Liver (tissue), 8 donors: ENCODE measurements at regions not wholly inside any gene's neighbourhood (a gene's known extent, or its start where the extent isn't known, plus 50 kb on each side); places are given as distances from the start of the nearest gene placed in this dataset.

Experiments used
- DNase-seq: peaks from one replicate; pipeline ENCODE4 v3.0.0-alpha.2; 2017; ENCODE audit warnings: low spot score
- H3K27ac ChIP-seq, 2 donors: one replicate each; pipeline ENCODE4 v1.7.0; 2013; ENCODE audit warnings: inconsistent platforms in 2 of 2, low read length in 2 of 2, control low read depth in 1 of 2, low read depth in 1 of 2, mild to moderate bottlenecking in 1 of 2
- H3K27me3 ChIP-seq, 4 donors: one replicate each; pipeline versions ENCODE4 v1.6.1 to v1.7.0; 2013; ENCODE audit warnings: low read length in 3 of 4, inconsistent platforms in 1 of 4, mild to moderate bottlenecking in 1 of 4, moderate library complexity in 1 of 4; ENCODE audit not compliant: control insufficient read depth in 4 of 4, insufficient read depth in 4 of 4
- H3K36me3 ChIP-seq, 4 donors: one replicate each; pipeline versions ENCODE4 v1.6.1 to v1.7.0; 2013; ENCODE audit warnings: low read length in 3 of 4, mild to moderate bottlenecking in 3 of 4, low read depth in 1 of 4, moderate library complexity in 1 of 4; ENCODE audit not compliant: control insufficient read depth in 4 of 4, insufficient read depth in 3 of 4
- H3K4me1 ChIP-seq, 4 donors: one replicate each; pipeline versions ENCODE4 v1.6.1 to v1.7.0; 2013; ENCODE audit warnings: low read length in 3 of 4, mild to moderate bottlenecking in 3 of 4, moderate library complexity in 1 of 4; ENCODE audit not compliant: control insufficient read depth in 4 of 4, insufficient read depth in 4 of 4
- H3K4me3 ChIP-seq, 3 donors: one replicate each; pipeline versions ENCODE4 v1.6.1 to v1.7.0; 2013; ENCODE audit warnings: low read length in 3 of 3, control low read depth in 1 of 3, low read depth in 1 of 3, mild to moderate bottlenecking in 1 of 3
- H3K9ac ChIP-seq, 2 donors: one replicate each; pipeline ENCODE4 v1.7.0; 2013; ENCODE audit warnings: low read length in 2 of 2, mild to moderate bottlenecking in 2 of 2, moderate library complexity in 2 of 2, control low read depth in 1 of 2, low read depth in 1 of 2
- H3K9me3 ChIP-seq, 4 donors: one replicate each; pipeline versions ENCODE4 v1.6.1 to v1.7.0; 2013; ENCODE audit warnings: low read length in 3 of 4; ENCODE audit not compliant: control insufficient read depth in 4 of 4
- EGR1 ChIP-seq, 2 donors: IDR thresholded peaks; 2 replicates each; pipeline ENCODE4 v1.6.1; 2016 to 2018; ENCODE audit warnings: antibody characterized with exemption in 2 of 2, low read depth in 2 of 2
- GABPA ChIP-seq, 2 donors: IDR thresholded peaks in 1 of 2; conservative IDR thresholded peaks in 1 of 2; 2 replicates each; pipeline ENCODE4 v1.6.1; 2016; ENCODE audit warnings: antibody characterized with exemption in 2 of 2, mild to moderate bottlenecking in 1 of 2, moderate library complexity in 1 of 2
- NR2F2 ChIP-seq: IDR thresholded peaks from 2 replicates; pipeline ENCODE4 v1.6.1; 2016; ENCODE audit warnings: antibody characterized with exemption
- RAD21 ChIP-seq, 2 donors: IDR thresholded peaks; 2 replicates each; pipeline ENCODE4 v1.6.1; 2016; ENCODE audit warnings: antibody characterized with exemption in 2 of 2, mild to moderate bottlenecking in 2 of 2
- YY1 ChIP-seq: IDR thresholded peaks from 2 replicates; pipeline ENCODE4 v1.6.1; 2016; ENCODE audit warnings: antibody characterized with exemption, mild to moderate bottlenecking
- WGBS: extraction: QIAGEN DNeasy Blood & Tissue Kit; methylation state at CpG from one replicate; pipeline ENCODE4 v1.1.7; 2013; 5-methylcytosine and 5-hydroxymethylcytosine counted together
- TF ChIP-seq, protein P1 (sequence below): IDR thresholded peaks from 2 replicates; pipeline ENCODE4 v1.6.1; 2016; ENCODE audit warnings: antibody characterized with exemption
- TF ChIP-seq, protein P2 (sequence below): fragments of 150-350 bp; IDR thresholded peaks from 2 replicates; pipeline ENCODE4 v1.5.1; 2017; ENCODE audit warnings: improper control_type of control experiment, low read depth, low read length; ENCODE audit not compliant: missing input control
- TF ChIP-seq, protein P3 (sequence below): IDR thresholded peaks from 2 replicates; pipeline ENCODE4 v1.6.1; 2016; ENCODE audit warnings: antibody characterized with exemption, mild to moderate bottlenecking
- TF ChIP-seq, protein P4 (sequence below): IDR thresholded peaks from 2 replicates; pipeline ENCODE4 v1.6.1; 2016; ENCODE audit warnings: antibody characterized with exemption
- donor health status: healthy.
- donor health status: healthy.
- donor health status: healthy.
- donor health status: healthy.
- donor health status: healthy.

DNA sequence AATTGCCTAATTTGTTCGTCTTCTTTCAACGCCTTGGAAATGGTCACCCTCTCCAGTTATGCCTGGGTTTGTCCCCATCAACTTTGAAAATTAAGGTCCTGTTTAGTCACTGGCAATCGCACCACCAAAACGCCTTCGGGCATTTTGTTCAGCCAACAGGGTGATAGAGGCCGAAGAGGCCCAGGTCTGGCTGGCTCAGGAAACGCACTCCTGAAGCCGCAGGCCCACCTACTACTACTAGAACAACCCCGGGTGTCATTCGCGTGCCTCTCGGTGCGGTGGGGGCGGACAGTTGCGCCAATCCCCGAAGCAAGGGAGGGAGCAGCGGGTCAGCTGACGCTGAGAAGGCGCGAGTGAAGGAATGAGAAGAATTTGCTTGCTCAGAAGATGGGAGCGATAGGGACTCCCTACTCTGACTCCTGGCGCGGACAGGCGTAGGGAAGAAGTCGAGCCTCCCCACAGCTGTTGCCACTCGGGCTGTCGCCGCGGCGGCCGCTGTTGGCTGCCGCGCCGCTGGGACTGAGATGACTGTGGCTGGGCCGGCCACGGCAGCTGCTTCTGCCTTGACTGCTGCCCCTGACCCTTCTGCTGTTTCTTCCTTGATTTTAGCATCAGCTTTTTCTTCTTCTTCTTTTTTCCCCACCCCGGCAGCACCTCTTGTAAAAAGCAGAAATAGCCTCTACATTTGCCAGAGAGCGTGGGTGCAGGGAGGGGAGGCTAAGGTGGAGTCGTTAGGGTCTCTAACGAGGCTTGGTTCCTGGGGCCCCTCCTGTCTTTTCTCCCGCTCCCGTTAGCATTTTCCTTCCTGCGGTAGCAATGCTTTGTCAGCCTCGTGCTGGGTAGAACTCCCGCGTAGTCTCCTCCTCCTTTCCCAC lies 387.6 kb downstream of the FIGN start:
- Histone ChIP-seq H3K36me3 (no peaks in the 10 kb centered on the region), H3K4me1 (peaks cover 0 to 9% (median 3%) of the 10 kb centered on the region in 4 donors), H3K4me3 (peak overlapping the region in 2 of 3 donors; percentile 2 to 34), H3K27me3 (no peaks in the 10 kb centered on the region), H3K9ac (no peak overlapping the region), H3K9me3 (no peaks in the 10 kb centered on the region), H3K27ac (peak overlapping the region; percentile 46 to 56)
- DNase-seq = peak; percentile 43
- 24% methylated on average over 46 of the region's 46 CpGs for WGBS
- peak in 1 of 2 donors; percentile 14 for TF ChIP-seq RAD21 (IDR thresholded peaks at IDR 0.05)
- TF ChIP-seq YY1 = peak; percentile 15
- TF ChIP-seq, protein P1, sequence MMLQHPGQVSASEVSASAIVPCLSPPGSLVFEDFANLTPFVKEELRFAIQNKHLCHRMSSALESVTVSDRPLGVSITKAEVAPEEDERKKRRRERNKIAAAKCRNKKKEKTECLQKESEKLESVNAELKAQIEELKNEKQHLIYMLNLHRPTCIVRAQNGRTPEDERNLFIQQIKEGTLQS = no peak
- TF ChIP-seq EGR1 (IDR thresholded peaks at IDR 0.05; ENCODE audit: low read depth in 2 of 2) = no peak
- peak; percentile 22 for TF ChIP-seq NR2F2

DNA sequence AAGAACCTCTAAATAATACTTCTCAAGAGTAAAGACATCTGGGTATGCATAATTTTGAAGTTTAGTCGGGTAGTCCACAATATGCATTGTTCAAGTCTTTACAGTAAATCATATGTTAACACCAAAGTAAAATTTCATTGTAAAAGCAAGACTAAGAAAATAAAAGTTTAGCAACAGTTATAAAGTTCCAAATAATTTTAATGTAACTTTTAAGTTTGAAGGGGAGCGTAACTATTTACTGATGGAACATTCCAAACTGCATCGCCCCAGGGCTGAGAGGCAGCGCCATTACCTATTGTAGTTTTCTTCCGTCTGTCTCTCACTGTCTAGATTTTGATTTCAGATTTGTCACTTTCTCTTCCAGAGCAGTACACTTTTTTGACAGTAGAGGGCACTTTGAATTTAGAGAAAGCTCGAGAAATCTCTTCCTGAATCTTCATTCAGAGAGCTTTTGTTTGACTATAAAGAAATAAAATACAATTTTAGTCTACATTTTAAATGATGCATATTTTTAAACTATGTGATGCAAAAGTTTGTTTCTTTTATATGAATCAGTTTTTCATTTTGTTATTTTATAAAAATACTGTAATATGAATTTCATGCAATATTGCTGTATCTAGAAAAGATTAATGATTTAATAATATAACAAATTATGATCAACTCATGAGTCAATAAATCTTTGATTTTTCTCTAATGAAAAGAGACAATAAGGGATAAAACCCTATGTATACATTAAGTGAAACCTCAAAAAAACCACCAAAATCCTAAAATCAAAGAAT lies 389.8 kb downstream of the FIGN start:
- TF ChIP-seq RAD21 (IDR thresholded peaks at IDR 0.05) (peak; percentile 85 to 86), GABPA (IDR thresholded peaks at IDR 0.05 in 1 of 2, conservative IDR thresholded peaks at IDR 0.05 in 1 of 2) (no peak), YY1 (peak; percentile 36)
- TF ChIP-seq, protein P2, sequence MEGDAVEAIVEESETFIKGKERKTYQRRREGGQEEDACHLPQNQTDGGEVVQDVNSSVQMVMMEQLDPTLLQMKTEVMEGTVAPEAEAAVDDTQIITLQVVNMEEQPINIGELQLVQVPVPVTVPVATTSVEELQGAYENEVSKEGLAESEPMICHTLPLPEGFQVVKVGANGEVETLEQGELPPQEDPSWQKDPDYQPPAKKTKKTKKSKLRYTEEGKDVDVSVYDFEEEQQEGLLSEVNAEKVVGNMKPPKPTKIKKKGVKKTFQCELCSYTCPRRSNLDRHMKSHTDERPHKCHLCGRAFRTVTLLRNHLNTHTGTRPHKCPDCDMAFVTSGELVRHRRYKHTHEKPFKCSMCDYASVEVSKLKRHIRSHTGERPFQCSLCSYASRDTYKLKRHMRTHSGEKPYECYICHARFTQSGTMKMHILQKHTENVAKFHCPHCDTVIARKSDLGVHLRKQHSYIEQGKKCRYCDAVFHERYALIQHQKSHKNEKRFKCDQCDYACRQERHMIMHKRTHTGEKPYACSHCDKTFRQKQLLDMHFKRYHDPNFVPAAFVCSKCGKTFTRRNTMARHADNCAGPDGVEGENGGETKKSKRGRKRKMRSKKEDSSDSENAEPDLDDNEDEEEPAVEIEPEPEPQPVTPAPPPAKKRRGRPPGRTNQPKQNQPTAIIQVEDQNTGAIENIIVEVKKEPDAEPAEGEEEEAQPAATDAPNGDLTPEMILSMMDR = peak; percentile 79
- Histone ChIP-seq H3K4me1 (peaks cover 0 to 9% (median 3%) of the 10 kb centered on the region in 4 donors), H3K36me3 (no peaks in the 10 kb centered on the region), H3K27me3 (no peaks in the 10 kb centered on the region), H3K4me3 (no peak overlapping the region), H3K9me3 (no peaks in the 10 kb centered on the region), H3K9ac (no peak overlapping the region), H3K27ac (no peak overlapping the region)
- WGBS = 6% methylated on average over 6 of the region's 6 CpGs
- DNase-seq = no peak

DNA sequence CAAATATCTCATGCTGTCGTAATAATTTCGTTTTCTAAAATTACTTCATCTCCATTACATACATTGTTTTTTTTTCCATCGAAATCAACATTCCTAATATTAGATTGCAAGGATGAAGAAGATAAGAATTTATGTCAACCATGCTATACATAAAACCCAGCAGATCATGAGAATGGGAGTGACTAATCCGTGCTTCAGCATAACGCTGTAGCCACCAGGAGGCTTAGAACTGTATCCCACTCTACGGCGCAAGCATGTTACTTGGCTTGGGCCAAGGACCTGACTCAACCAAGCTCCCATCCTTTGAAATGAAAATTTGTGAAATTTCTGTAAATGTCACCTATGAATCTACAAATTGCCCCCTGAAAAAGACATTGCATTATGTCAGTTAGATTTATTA lies 392.5 kb downstream of the FIGN start:
- no peaks in the 10 kb centered on the region for H3K9me3 ChIP-seq
- WGBS = 90% methylated on average over 7 of the region's 7 CpGs
- H3K9ac ChIP-seq = no peak overlapping the region
- TF ChIP-seq, protein P3, sequence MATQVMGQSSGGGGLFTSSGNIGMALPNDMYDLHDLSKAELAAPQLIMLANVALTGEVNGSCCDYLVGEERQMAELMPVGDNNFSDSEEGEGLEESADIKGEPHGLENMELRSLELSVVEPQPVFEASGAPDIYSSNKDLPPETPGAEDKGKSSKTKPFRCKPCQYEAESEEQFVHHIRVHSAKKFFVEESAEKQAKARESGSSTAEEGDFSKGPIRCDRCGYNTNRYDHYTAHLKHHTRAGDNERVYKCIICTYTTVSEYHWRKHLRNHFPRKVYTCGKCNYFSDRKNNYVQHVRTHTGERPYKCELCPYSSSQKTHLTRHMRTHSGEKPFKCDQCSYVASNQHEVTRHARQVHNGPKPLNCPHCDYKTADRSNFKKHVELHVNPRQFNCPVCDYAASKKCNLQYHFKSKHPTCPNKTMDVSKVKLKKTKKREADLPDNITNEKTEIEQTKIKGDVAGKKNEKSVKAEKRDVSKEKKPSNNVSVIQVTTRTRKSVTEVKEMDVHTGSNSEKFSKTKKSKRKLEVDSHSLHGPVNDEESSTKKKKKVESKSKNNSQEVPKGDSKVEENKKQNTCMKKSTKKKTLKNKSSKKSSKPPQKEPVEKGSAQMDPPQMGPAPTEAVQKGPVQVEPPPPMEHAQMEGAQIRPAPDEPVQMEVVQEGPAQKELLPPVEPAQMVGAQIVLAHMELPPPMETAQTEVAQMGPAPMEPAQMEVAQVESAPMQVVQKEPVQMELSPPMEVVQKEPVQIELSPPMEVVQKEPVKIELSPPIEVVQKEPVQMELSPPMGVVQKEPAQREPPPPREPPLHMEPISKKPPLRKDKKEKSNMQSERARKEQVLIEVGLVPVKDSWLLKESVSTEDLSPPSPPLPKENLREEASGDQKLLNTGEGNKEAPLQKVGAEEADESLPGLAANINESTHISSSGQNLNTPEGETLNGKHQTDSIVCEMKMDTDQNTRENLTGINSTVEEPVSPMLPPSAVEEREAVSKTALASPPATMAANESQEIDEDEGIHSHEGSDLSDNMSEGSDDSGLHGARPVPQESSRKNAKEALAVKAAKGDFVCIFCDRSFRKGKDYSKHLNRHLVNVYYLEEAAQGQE = no peak
- TF ChIP-seq YY1 = no peak
- TF ChIP-seq, protein P4, sequence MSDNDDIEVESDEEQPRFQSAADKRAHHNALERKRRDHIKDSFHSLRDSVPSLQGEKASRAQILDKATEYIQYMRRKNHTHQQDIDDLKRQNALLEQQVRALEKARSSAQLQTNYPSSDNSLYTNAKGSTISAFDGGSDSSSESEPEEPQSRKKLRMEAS = no peak
- no peak overlapping the region for H3K4me3 ChIP-seq
- H3K36me3 ChIP-seq = no peaks in the 10 kb centered on the region
- no peaks in the 10 kb centered on the region for H3K27me3 ChIP-seq
- DNase-seq = no peak
- H3K4me1 ChIP-seq = peaks cover 0 to 4% (median 0%) of the 10 kb centered on the region in 4 donors
- H3K27ac ChIP-seq = no peak overlapping the region
